Cerebellar nuclear complex (tissue), 1 donor: ENCODE measurements at regions not wholly inside any gene's neighbourhood (a gene's known extent, or its start where the extent isn't known, plus 50 kb on each side); places are given as distances from the start of the nearest gene placed in this dataset.
"Not testable (repeated sequence)": the region's sequence is repeated elsewhere in the genome, so short reads cannot be mapped to it uniquely, and the experiment has no call there.

Experiments used
- DNase-seq, 2 experiments: peaks; one replicate each; lab custom pipeline; 2025; lab: John Stamatoyannopoulos, UW

GRCh38 chr9:129561594-129562281, 59.2 kb downstream of the C9orf50 start:
- DNase-seq, result no peak

GRCh38 chr9:129560881-129561306, 60.0 kb downstream of the C9orf50 start:
- DNase-seq, result no peak

- DNase-seq, result no peak
Measured at GRCh38 chr9:129559506-129559881, 61.4 kb downstream of the C9orf50 start.

GRCh38 chr9:129558551-129559505, 62.1 kb downstream of the C9orf50 start:
- no peak for DNase-seq

- DNase-seq, result no peak
Measured at GRCh38 chr9:129558063-129558550, 62.8 kb downstream of the C9orf50 start.

- DNase-seq, result no peak
Measured at GRCh38 chr9:129557192-129558036, 63.5 kb downstream of the C9orf50 start.

- no peak for DNase-seq
Measured at GRCh38 chr9:129556491-129557191, 64.3 kb downstream of the C9orf50 start.

- DNase-seq, result no peak
Measured at GRCh38 chr9:129555512-129556215, 65.2 kb downstream of the C9orf50 start.

- no peak for DNase-seq
Measured at GRCh38 chr9:129554649-129555048, 66.3 kb downstream of the C9orf50 start.

GRCh38 chr9:129553277-129553676, 67.6 kb downstream of the C9orf50 start:
- no peak for DNase-seq

GRCh38 chr9:129552064-129552463, 68.8 kb downstream of the C9orf50 start:
- no peak for DNase-seq

- no peak for DNase-seq
Measured at GRCh38 chr9:129551393-129551973, 69.4 kb downstream of the C9orf50 start.

GRCh38 chr9:129550977-129551376, 69.9 kb downstream of the C9orf50 start:
- not testable (repeated sequence) for DNase-seq

- no peak for DNase-seq
Measured at GRCh38 chr9:129550199-129550839, 70.6 kb downstream of the C9orf50 start.

- no peak for DNase-seq
Measured at GRCh38 chr9:129549684-129550083, 71.2 kb downstream of the C9orf50 start.

GRCh38 chr9:129549139-129549538, 71.8 kb downstream of the C9orf50 start:
- DNase-seq, result no peak

GRCh38 chr9:129548571-129549135, 72.2 kb downstream of the C9orf50 start:
- DNase-seq, result no peak

GRCh38 chr9:129547869-129548570, 72.9 kb downstream of the C9orf50 start:
- no peak for DNase-seq

- DNase-seq, result no peak
Measured at GRCh38 chr9:129547063-129547462, 73.8 kb downstream of the C9orf50 start.
